Suppressor macrophage treated with lipopolysaccharide for 4 hours (primary cell): ENCODE measurements at regions not wholly inside any gene's neighbourhood (a gene's known extent, or its start where the extent isn't known, plus 50 kb on each side); places are given as distances from the start of the nearest gene placed in this dataset.
"Not testable (repeated sequence)": the region's sequence is repeated elsewhere in the genome, so short reads cannot be mapped to it uniquely, and the experiment has no call there.

Experiments
- DNase-seq: peaks from one replicate; pipeline ENCODE4 v3.0.0-alpha.2; 2020

GRCh38 chrX:13179586-13179985 lies 135.2 kb upstream of the FAM9C start:
- DNase-seq: no peak

- DNase-seq: no peak
Measured at GRCh38 chrX:13179100-13179499, 134.7 kb upstream of the FAM9C start.

- no peak for DNase-seq
Measured at GRCh38 chrX:13177921-13178566, 133.6 kb upstream of the FAM9C start.

GRCh38 chrX:13175056-13175455 lies 130.6 kb upstream of the FAM9C start:
- no peak for DNase-seq

GRCh38 chrX:13170966-13171558 lies 126.6 kb upstream of the FAM9C start:
- no peak for DNase-seq

GRCh38 chrX:13169684-13170083 lies 125.3 kb upstream of the FAM9C start:
- no peak for DNase-seq

GRCh38 chrX:13168269-13168668 lies 123.8 kb upstream of the FAM9C start:
- peak; percentile 68 for DNase-seq

- peak; percentile 74 for DNase-seq
Measured at GRCh38 chrX:13167481-13168231, 123.2 kb upstream of the FAM9C start.

- no peak for DNase-seq
Measured at GRCh38 chrX:13165266-13166189, 121.1 kb upstream of the FAM9C start.

- DNase-seq: no peak
Measured at GRCh38 chrX:13164611-13165010, 120.2 kb upstream of the FAM9C start.

- no peak for DNase-seq
Measured at GRCh38 chrX:13162772-13163410, 118.5 kb upstream of the FAM9C start.

GRCh38 chrX:13159886-13160285 lies 115.5 kb upstream of the FAM9C start:
- no peak for DNase-seq

- no peak for DNase-seq
Measured at GRCh38 chrX:13158911-13159310, 114.5 kb upstream of the FAM9C start.

- not testable (repeated sequence) for DNase-seq
Measured at GRCh38 chrX:13155550-13155949, 111.1 kb upstream of the FAM9C start.

GRCh38 chrX:13153796-13154195 lies 109.4 kb upstream of the FAM9C start:
- DNase-seq: peak; percentile 25

- DNase-seq: no peak
Measured at GRCh38 chrX:13152518-13153185, 108.2 kb upstream of the FAM9C start.

GRCh38 chrX:13151828-13152517 lies 107.6 kb upstream of the FAM9C start:
- DNase-seq: no peak

GRCh38 chrX:13149702-13150350 lies 105.4 kb upstream of the FAM9C start:
- DNase-seq: no peak

GRCh38 chrX:13147733-13148132 lies 103.3 kb upstream of the FAM9C start:
- DNase-seq: no peak

GRCh38 chrX:13147147-13147546 lies 102.7 kb upstream of the FAM9C start:
- DNase-seq: no peak
